Pancreas (tissue), 10 donors: ENCODE measurements at regions not wholly inside any gene's neighbourhood (a gene's known extent, or its start where the extent isn't known, plus 50 kb on each side); places are given as distances from the start of the nearest gene placed in this dataset.
"Not testable (repeated sequence)": the region's sequence is repeated elsewhere in the genome, so short reads cannot be mapped to it uniquely, and the experiment has no call there.

Experiments used
- ATAC-seq, 4 donors: fragments of 200-7000 bp; cut with Tn5 transposase; one replicate each; pipeline versions ENCODE4 v1.8.0 to v1.9.1; 2020; ENCODE audit warnings: mild to moderate bottlenecking in 4 of 4, moderate library complexity in 4 of 4
- DNase-seq, 6 donors: peaks; one replicate each; pipeline ENCODE4 v3.0.0-alpha.2; 2020
- FAIRE-seq: peaks from 2 replicates; lab custom pipeline; 2012; peaks lifted over from hg19 to GRCh38; lab: Jason Lieb, UNC
- H3K27ac ChIP-seq, 4 donors: fragments of 200-600 bp; sonication (generic); 1 replicate in 3 of 4; 2 replicates in 1 of 4; pipeline versions ENCODE4 v1.5.0 to v1.8.0; 2020
- H3K27me3 ChIP-seq, 4 donors: fragments of 200-600 bp; one replicate each; pipeline ENCODE4 v1.8.0; 2021
- H3K36me3 ChIP-seq, 3 donors: fragments of 200-600 bp; sonication (generic) in 1 of 3; one replicate each; pipeline versions ENCODE4 v1.5.0 to v1.8.0; 2020 to 2021
- H3K4me1 ChIP-seq, 3 donors: fragments of 200-600 bp; one replicate each; pipeline ENCODE4 v1.8.0; 2021
- H3K4me3 ChIP-seq, 4 donors: fragments of 200-600 bp; sonication (generic) in 2 of 4; one replicate each; pipeline versions ENCODE4 v1.5.0 to v1.8.0; 2020 to 2021
- H3K9me3 ChIP-seq, 4 donors: fragments of 200-600 bp; one replicate each; pipeline ENCODE4 v1.8.0; 2021
- WGBS, 2 donors: extraction: QIAGEN DNeasy Blood & Tissue Kit; methylation state at CpG; one replicate each; pipeline ENCODE4 v1.1.7; 2013; 5-methylcytosine and 5-hydroxymethylcytosine counted together
- intact Hi-C, 3 donors: fragments of 100-400 bp; cut with DNase I; formaldehyde crosslinking; loops; one replicate each; pipeline versions ENCODE4 v1.11.1 to v1.14.2; 2022
- TF ChIP-seq, protein P1 (sequence below), 4 donors: fragments of 200-600 bp; sonication (generic) in 3 of 4; IDR thresholded peaks; one replicate each; pipeline versions ENCODE4 v1.5.0 to v1.8.0; 2021; ENCODE audit warnings: antibody characterized with exemption in 4 of 4
- donor health status: healthy with polysubstance abuse.
- donor health status: DM: no; HTN: no; CAD: no; lungs with moderate emphysema.
- donor health status: DM: no; HTN: no; CAD: no.
- donor health status: control.
- donor health status: control.
- donor health status: Bipolar disorder and iron deficiency.
- donor health status: DM: yes; HTN: yes; CAD: no.
- donor health status: DM: no; HTN: no; CAD: no.
- donor health status: DM: no; HTN: no; CAD: no.
- donor health status: DM: yes; HTN: yes; CAD: no.

GRCh38 chr4:104577405-104577804, 82.7 kb upstream of the CXXC4 start:
- intact Hi-C loops = no loop called here
- Histone ChIP-seq H3K4me1 (no peaks in the 10 kb centered on the region), H3K36me3 (no peaks in the 10 kb centered on the region), H3K27ac (no peak overlapping the region), H3K9me3 (no peaks in the 10 kb centered on the region), H3K4me3 (no peak overlapping the region), H3K27me3 (no peaks in the 10 kb centered on the region)
- DNase-seq (no peak), FAIRE-seq (no peak), ATAC-seq (no peak)
- TF ChIP-seq, protein P1, sequence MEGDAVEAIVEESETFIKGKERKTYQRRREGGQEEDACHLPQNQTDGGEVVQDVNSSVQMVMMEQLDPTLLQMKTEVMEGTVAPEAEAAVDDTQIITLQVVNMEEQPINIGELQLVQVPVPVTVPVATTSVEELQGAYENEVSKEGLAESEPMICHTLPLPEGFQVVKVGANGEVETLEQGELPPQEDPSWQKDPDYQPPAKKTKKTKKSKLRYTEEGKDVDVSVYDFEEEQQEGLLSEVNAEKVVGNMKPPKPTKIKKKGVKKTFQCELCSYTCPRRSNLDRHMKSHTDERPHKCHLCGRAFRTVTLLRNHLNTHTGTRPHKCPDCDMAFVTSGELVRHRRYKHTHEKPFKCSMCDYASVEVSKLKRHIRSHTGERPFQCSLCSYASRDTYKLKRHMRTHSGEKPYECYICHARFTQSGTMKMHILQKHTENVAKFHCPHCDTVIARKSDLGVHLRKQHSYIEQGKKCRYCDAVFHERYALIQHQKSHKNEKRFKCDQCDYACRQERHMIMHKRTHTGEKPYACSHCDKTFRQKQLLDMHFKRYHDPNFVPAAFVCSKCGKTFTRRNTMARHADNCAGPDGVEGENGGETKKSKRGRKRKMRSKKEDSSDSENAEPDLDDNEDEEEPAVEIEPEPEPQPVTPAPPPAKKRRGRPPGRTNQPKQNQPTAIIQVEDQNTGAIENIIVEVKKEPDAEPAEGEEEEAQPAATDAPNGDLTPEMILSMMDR (IDR thresholded peaks at IDR 0.05) = no peak

- ATAC-seq, H3K27me3 ChIP-seq, FAIRE-seq, H3K36me3 ChIP-seq, H3K9me3 ChIP-seq, H3K27ac ChIP-seq, H3K4me1 ChIP-seq, H3K4me3 ChIP-seq, intact Hi-C loops: not testable (repeated sequence)
- 97% methylated on average over 10 of the region's 16 CpGs for WGBS, 2 donors
- DNase-seq = peak in 1 of 6 donors; percentile 39
Observed at GRCh38 chr4:104581476-104581875, 86.8 kb upstream of the CXXC4 start.

DNA sequence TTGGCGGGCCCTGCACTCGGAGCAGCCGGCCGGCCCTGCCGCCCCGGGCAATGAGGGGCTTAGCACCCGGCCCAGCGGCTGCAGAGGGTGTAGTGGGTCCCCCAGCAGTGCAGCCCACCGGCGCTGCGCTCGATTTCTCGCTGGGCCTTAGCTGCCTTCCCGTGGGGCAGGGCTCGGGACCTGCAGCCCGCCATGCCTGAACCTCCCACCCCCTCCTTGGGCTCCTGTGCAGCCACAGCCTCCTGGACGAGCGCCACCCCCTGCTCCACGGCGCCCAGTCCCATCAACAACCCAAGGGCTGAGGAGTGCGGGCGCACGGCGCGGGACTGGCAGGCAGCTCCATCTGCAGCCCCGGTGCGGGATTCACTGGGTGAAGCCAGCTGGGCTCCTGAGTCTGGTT, 87.4 kb upstream of the CXXC4 start:
- H3K4me3 ChIP-seq, FAIRE-seq, H3K36me3 ChIP-seq, H3K27me3 ChIP-seq, intact Hi-C loops, H3K9me3 ChIP-seq, ATAC-seq, H3K4me1 ChIP-seq, H3K27ac ChIP-seq: not testable (repeated sequence)
- 92 to 93% methylated on average over 27 of the region's 27 CpGs for WGBS, 2 donors
- peak in 1 of 6 donors; percentile 57 for DNase-seq

- ATAC-seq (peak in 3 of 4 donors; percentile 12 to 61 (median 53)), DNase-seq (no peak), FAIRE-seq (no peak)
- 61 to 79% methylated on average over 1 of the region's 1 CpG for WGBS, 2 donors
- TF ChIP-seq, protein P1 (IDR thresholded peaks at IDR 0.05) = no peak
- H3K36me3 ChIP-seq = no peaks in the 10 kb centered on the region
- no peak overlapping the region for H3K27ac ChIP-seq
- H3K9me3 ChIP-seq = no peaks in the 10 kb centered on the region
- intact Hi-C loops = no loop called here
- no peak overlapping the region for H3K4me3 ChIP-seq
- no peaks in the 10 kb centered on the region for H3K27me3 ChIP-seq
- no peaks in the 10 kb centered on the region for H3K4me1 ChIP-seq
Observed at GRCh38 chr4:104589264-104589868, 94.7 kb upstream of the CXXC4 start.

- 42 to 45% methylated on average over 2 of the region's 2 CpGs for whole genome bisulfite sequencing, 2 donors
- ATAC-seq = peak; percentile 76 to 92 (median 91)
- Histone ChIP-seq H3K36me3 (no peaks in the 10 kb centered on the region), H3K9me3 (no peaks in the 10 kb centered on the region), H3K4me1 (no peaks in the 10 kb centered on the region), H3K27ac (no peak overlapping the region), H3K4me3 (no peak overlapping the region), H3K27me3 (no peaks in the 10 kb centered on the region)
- no peak for FAIRE-seq
- peak in 2 of 6 donors; percentile 65 to 70 for DNase-seq
- TF ChIP-seq, protein P1 (IDR thresholded peaks at IDR 0.05) = no peak
- intact Hi-C loops = no loop called here
Observed at GRCh38 chr4:104591510-104591911, 96.8 kb upstream of the CXXC4 start.

GRCh38 chr4:104592183-104592582, 97.5 kb upstream of the CXXC4 start:
- DNase-seq = no peak
- no peaks in the 10 kb centered on the region for H3K27me3 ChIP-seq
- peak in 1 of 4 donors; percentile 24 for ATAC-seq
- TF ChIP-seq, protein P1 (IDR thresholded peaks at IDR 0.05) = no peak
- peaks cover 0 to 3% (median 0%) of the 10 kb centered on the region in 3 donors for H3K4me1 ChIP-seq
- no peaks in the 10 kb centered on the region for H3K36me3 ChIP-seq
- H3K27ac ChIP-seq = peak overlapping the region in 1 of 4 donors; percentile 39
- FAIRE-seq = no peak
- H3K9me3 ChIP-seq = no peaks in the 10 kb centered on the region
- no peak overlapping the region for H3K4me3 ChIP-seq
- 82 to 83% methylated on average over 2 of the region's 2 CpGs for whole genome bisulfite sequencing, 2 donors
- intact Hi-C loops = no loop called here
